CD14-positive monocyte (primary cell): ENCODE measurements at regions not wholly inside any gene's neighbourhood (a gene's known extent, or its start where the extent isn't known, plus 50 kb on each side); places are given as distances from the start of the nearest gene placed in this dataset.

Experiments
- DNase-seq, 3 donors: peaks; one replicate each; pipeline ENCODE4 v3.0.0-alpha.2; 2011 to 2022
- H2AFZ ChIP-seq: 2 replicates; pipeline ENCODE4 v1.6.0; 2012; ENCODE audit warnings: mild to moderate bottlenecking, low read depth, low read length, inconsistent platforms; ENCODE audit not compliant: insufficient read depth, poor library complexity, severe bottlenecking
- H3K27ac ChIP-seq, 2 donors: 1 replicate in 1 of 2; 2 replicates in 1 of 2; pipeline ENCODE4 v1.5.1; 2012 to 2013; ENCODE audit warnings: low read length in 2 of 2, control low read depth in 1 of 2, inconsistent platforms in 1 of 2, low read depth in 1 of 2, mild to moderate bottlenecking in 1 of 2
- H3K27me3 ChIP-seq, 2 donors: one replicate each; pipeline versions ENCODE4 v1.6.0 to v1.6.1; 2011 to 2013; ENCODE audit warnings: low read length in 2 of 2; ENCODE audit not compliant: control insufficient read depth in 2 of 2, insufficient read depth in 2 of 2
- H3K36me3 ChIP-seq, 2 donors: replicated peaks in 1 of 2; 1 replicate in 1 of 2; 2 replicates in 1 of 2; pipeline versions ENCODE4 v1.5.1 to v1.6.1; 2012 to 2013; ENCODE audit warnings: low read length in 2 of 2, control low read depth in 1 of 2, inconsistent platforms in 1 of 2, mild to moderate bottlenecking in 1 of 2; ENCODE audit not compliant: insufficient read depth in 2 of 2, control insufficient read depth in 1 of 2
- H3K4me1 ChIP-seq, 2 donors: 1 replicate in 1 of 2; 2 replicates in 1 of 2; pipeline versions ENCODE4 v1.5.1 to v1.6.1; 2012 to 2013; ENCODE audit warnings: low read length in 2 of 2, control low read depth in 1 of 2, inconsistent platforms in 1 of 2, mild to moderate bottlenecking in 1 of 2, moderate library complexity in 1 of 2; ENCODE audit not compliant: insufficient read depth in 2 of 2, control insufficient read depth in 1 of 2
- H3K4me2 ChIP-seq: replicated peaks from 2 replicates; pipeline ENCODE3; 2012; ENCODE audit warnings: low read length, moderate library complexity, mild to moderate bottlenecking; ENCODE audit not compliant: poor library complexity, severe bottlenecking; ENCODE audit errors: extremely low read depth
- H3K4me3 ChIP-seq, 3 experiments: fragments of 200-600 bp in 1 of 3; sonication (generic) in 1 of 3; replicated peaks in 1 of 3; 1 replicate in 2 of 3; 2 replicates in 1 of 3; pipeline ENCODE4 v1.5.1; 2011 to 2013; ENCODE audit warnings: low read length in 3 of 3, mild to moderate bottlenecking in 3 of 3, control low read depth in 2 of 3, low read depth in 2 of 3, inconsistent platforms in 1 of 3, moderate library complexity in 1 of 3
- H3K79me2 ChIP-seq: 2 replicates; pipeline ENCODE4 v1.6.0; 2012; ENCODE audit warnings: mild to moderate bottlenecking, control low read depth, inconsistent platforms, low read length, moderate library complexity; ENCODE audit not compliant: insufficient read depth
- H3K9ac ChIP-seq: 2 replicates; pipeline ENCODE4 v1.6.0; 2017; ENCODE audit warnings: low read length, mild to moderate bottlenecking; ENCODE audit not compliant: insufficient read depth, poor library complexity, severe bottlenecking
- H3K9me3 ChIP-seq, 2 donors: replicated peaks in 1 of 2; 1 replicate in 1 of 2; 2 replicates in 1 of 2; pipeline versions ENCODE4 v1.5.1 to v1.6.1; 2012 to 2013; ENCODE audit warnings: low read length in 2 of 2, control low read depth in 1 of 2; ENCODE audit not compliant: control insufficient read depth in 1 of 2, insufficient read depth in 1 of 2
- H4K20me1 ChIP-seq: 2 replicates; pipeline ENCODE4 v1.6.0; 2012; ENCODE audit warnings: mild to moderate bottlenecking, low read length, control low read depth, moderate library complexity; ENCODE audit not compliant: insufficient read depth
- H3K27ac Mint-ChIP-seq, 7 donors: one replicate each; pipeline ENCODE4 v1.8.0; 2020; ENCODE audit warnings: mild to moderate bottlenecking in 7 of 7, mixed read lengths in 7 of 7, moderate library complexity in 6 of 7, inconsistent platforms in 2 of 7
- H3K27me3 Mint-ChIP-seq, 3 donors: one replicate each; pipeline ENCODE4 v1.8.0; 2021 to 2022; ENCODE audit warnings: low read depth in 3 of 3, mild to moderate bottlenecking in 3 of 3, mixed read lengths in 3 of 3, moderate library complexity in 3 of 3, inconsistent platforms in 1 of 3
- H3K36me3 Mint-ChIP-seq, 2 donors: one replicate each; pipeline ENCODE4 v1.8.0; 2020; ENCODE audit warnings: mixed read lengths in 2 of 2, inconsistent platforms in 1 of 2, mild to moderate bottlenecking in 1 of 2
- H3K4me1 Mint-ChIP-seq: one replicate; pipeline ENCODE4 v1.8.0; 2020; ENCODE audit warnings: mild to moderate bottlenecking, mixed read lengths
- H3K4me3 Mint-ChIP-seq, 2 donors: one replicate each; pipeline ENCODE4 v1.8.0; 2020; ENCODE audit warnings: mild to moderate bottlenecking in 2 of 2, mixed read lengths in 2 of 2, moderate library complexity in 1 of 2
- H3K9me3 Mint-ChIP-seq, 7 donors: one replicate each; pipeline ENCODE4 v1.8.0; 2020 to 2022; ENCODE audit warnings: mixed read lengths in 7 of 7, mild to moderate bottlenecking in 6 of 7, moderate library complexity in 6 of 7, inconsistent platforms in 2 of 7
- WGBS: methylation state at CpG from one replicate; pipeline ENCODE4 v1.1.5; 2013; ENCODE audit warnings: missing lambda C conversion rate; ENCODE audit not compliant: insufficient coverage; 5-methylcytosine and 5-hydroxymethylcytosine counted together
- intact Hi-C, 2 donors: fragments of 100-400 bp; cut with micrococcal nuclease; formaldehyde crosslinking; loops; one replicate each; pipeline versions ENCODE4 v1.15.0 to v1.15.1; 2023
- TF ChIP-seq, protein P1 (sequence below): fragments of 200-600 bp; IDR thresholded peaks from one replicate; pipeline ENCODE4 v1.8.0; 2022; ENCODE audit warnings: antibody characterized with exemption, mild to moderate bottlenecking

GRCh38 chr2:189379287-189379630 lies 62.0 kb upstream of the WDR75 start:
- no peaks in the 10 kb centered on the region for H3K27me3 ChIP-seq
- H3K27ac ChIP-seq, result no peak overlapping the region
- Mint-ChIP-seq H3K9me3 (no peaks in the 10 kb centered on the region), H3K4me1 (no peaks in the 10 kb centered on the region), H3K27ac (no peak overlapping the region), H3K27me3 (no peaks in the 10 kb centered on the region), H3K36me3 (no peaks in the 10 kb centered on the region), H3K4me3 (no peak overlapping the region)
- no peak for DNase-seq
- no peaks in the 10 kb centered on the region for H3K79me2 ChIP-seq
- no CpG with 5 or more reads among the region's 2 CpGs for WGBS
- H2AFZ ChIP-seq, result no peak overlapping the region
- TF ChIP-seq, protein P1, sequence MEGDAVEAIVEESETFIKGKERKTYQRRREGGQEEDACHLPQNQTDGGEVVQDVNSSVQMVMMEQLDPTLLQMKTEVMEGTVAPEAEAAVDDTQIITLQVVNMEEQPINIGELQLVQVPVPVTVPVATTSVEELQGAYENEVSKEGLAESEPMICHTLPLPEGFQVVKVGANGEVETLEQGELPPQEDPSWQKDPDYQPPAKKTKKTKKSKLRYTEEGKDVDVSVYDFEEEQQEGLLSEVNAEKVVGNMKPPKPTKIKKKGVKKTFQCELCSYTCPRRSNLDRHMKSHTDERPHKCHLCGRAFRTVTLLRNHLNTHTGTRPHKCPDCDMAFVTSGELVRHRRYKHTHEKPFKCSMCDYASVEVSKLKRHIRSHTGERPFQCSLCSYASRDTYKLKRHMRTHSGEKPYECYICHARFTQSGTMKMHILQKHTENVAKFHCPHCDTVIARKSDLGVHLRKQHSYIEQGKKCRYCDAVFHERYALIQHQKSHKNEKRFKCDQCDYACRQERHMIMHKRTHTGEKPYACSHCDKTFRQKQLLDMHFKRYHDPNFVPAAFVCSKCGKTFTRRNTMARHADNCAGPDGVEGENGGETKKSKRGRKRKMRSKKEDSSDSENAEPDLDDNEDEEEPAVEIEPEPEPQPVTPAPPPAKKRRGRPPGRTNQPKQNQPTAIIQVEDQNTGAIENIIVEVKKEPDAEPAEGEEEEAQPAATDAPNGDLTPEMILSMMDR, result no peak
- intact Hi-C loops, result no loop called here
- H3K4me3 ChIP-seq, result no peak overlapping the region
- no peak overlapping the region for H3K9ac ChIP-seq
- H3K4me1 ChIP-seq, result no peaks in the 10 kb centered on the region
- no peaks in the 10 kb centered on the region for H3K9me3 ChIP-seq
- no peaks in the 10 kb centered on the region for H4K20me1 ChIP-seq
- no peaks in the 10 kb centered on the region for H3K36me3 ChIP-seq
- no peak overlapping the region for H3K4me2 ChIP-seq

GRCh38 chr2:189379731-189380261 lies 61.5 kb upstream of the WDR75 start:
- no peaks in the 10 kb centered on the region for H3K36me3 ChIP-seq
- no peak overlapping the region for H3K4me2 ChIP-seq
- Mint-ChIP-seq H3K9me3 (no peaks in the 10 kb centered on the region), H3K27ac (no peak overlapping the region), H3K36me3 (no peaks in the 10 kb centered on the region), H3K4me1 (no peaks in the 10 kb centered on the region), H3K4me3 (no peak overlapping the region), H3K27me3 (no peaks in the 10 kb centered on the region)
- no peak overlapping the region for H2AFZ ChIP-seq
- no peaks in the 10 kb centered on the region for H3K79me2 ChIP-seq
- H4K20me1 ChIP-seq, result no peaks in the 10 kb centered on the region
- intact Hi-C loops, result no loop called here
- no peak overlapping the region for H3K9ac ChIP-seq
- H3K9me3 ChIP-seq, result no peaks in the 10 kb centered on the region
- DNase-seq, result no peak
- WGBS, result no CpG with 5 or more reads among the region's 1 CpG
- no peak overlapping the region for H3K27ac ChIP-seq
- TF ChIP-seq, protein P1, result no peak
- no peaks in the 10 kb centered on the region for H3K27me3 ChIP-seq
- H3K4me1 ChIP-seq, result no peaks in the 10 kb centered on the region
- no peak overlapping the region for H3K4me3 ChIP-seq
